H1 (cell line): ENCODE measurements at regions not wholly inside any gene's neighbourhood (a gene's known extent, or its start where the extent isn't known, plus 50 kb on each side); places are given as distances from the start of the nearest gene placed in this dataset.

Source experiments
- CTCF ChIA-PET: fragments of 300-600 bp; sonication (Branson Sonifier 250); formaldehyde crosslinking; loops from one replicate; lab custom pipeline; 2021; ENCODE audit not compliant: partially characterized antibody; lab: Charles Lee
- POLR2A ChIA-PET: fragments of 300-600 bp; sonication (Branson Sonifier 250); formaldehyde crosslinking; loops from one replicate; lab custom pipeline; 2021; ENCODE audit warnings: inconsistent platforms; ENCODE audit not compliant: partially characterized antibody; lab: Charles Lee
- DNase-seq, 2 experiments: peaks; one replicate each; pipeline versions ENCODE4 v3.0.0 to v3.0.0-alpha.2; 2010 to 2022; ENCODE audit warnings: low spot score in 2 of 2, low read depth in 1 of 2, mixed read lengths in 1 of 2
- FAIRE-seq: peaks from 2 replicates; lab custom pipeline; 2011; peaks lifted over from hg19 to GRCh38; lab: Jason Lieb, UNC
- H2AFZ ChIP-seq: 2 replicates; pipeline ENCODE4 v1.8.1; 2012; ENCODE audit warnings: low read length, inconsistent platforms
- H2AK5ac ChIP-seq: 2 replicates; pipeline ENCODE4 v1.6.1; 2013; ENCODE audit warnings: low read depth, low read length
- H2BK120ac ChIP-seq: replicated peaks from 2 replicates; pipeline ENCODE3; 2013; ENCODE audit warnings: low read depth, low read length, inconsistent platforms
- H2BK12ac ChIP-seq: 2 replicates; pipeline ENCODE4 v1.6.1; 2013; ENCODE audit warnings: low read depth, low read length
- H2BK15ac ChIP-seq: 2 replicates; pipeline ENCODE4 v1.6.1; 2013; ENCODE audit warnings: low read length
- H2BK20ac ChIP-seq: 2 replicates; pipeline ENCODE4 v1.6.1; 2013; ENCODE audit warnings: low read length
- H2BK5ac ChIP-seq: 2 replicates; pipeline ENCODE4 v1.6.1; 2013; ENCODE audit warnings: low read depth, low read length
- H3K14ac ChIP-seq: 2 replicates; pipeline ENCODE4 v1.6.1; 2013; ENCODE audit warnings: inconsistent platforms; ENCODE audit not compliant: insufficient read length
- H3K18ac ChIP-seq: 2 replicates; pipeline ENCODE4 v1.6.1; 2013; ENCODE audit warnings: low read length; ENCODE audit errors: extremely low read depth
- H3K23ac ChIP-seq: 2 replicates; pipeline ENCODE4 v1.6.1; 2013; ENCODE audit warnings: inconsistent platforms; ENCODE audit not compliant: insufficient read length
- H3K23me2 ChIP-seq: 2 replicates; pipeline ENCODE4 v1.6.1; 2013; ENCODE audit warnings: low read depth, low read length
- H3K27ac ChIP-seq: 2 replicates; pipeline ENCODE4 v1.6.1; 2011; ENCODE audit warnings: low read depth, low read length, inconsistent platforms
- H3K27me3 ChIP-seq, 4 experiments: replicated peaks in 1 of 4; 1 replicate in 1 of 4; 2 replicates in 3 of 4; pipeline versions ENCODE4 v1.6.1 to v1.8.1; 2011 to 2013; ENCODE audit warnings: low read length in 3 of 4, mild to moderate bottlenecking in 3 of 4, inconsistent platforms in 2 of 4, mixed read lengths in 2 of 4, moderate library complexity in 1 of 4; ENCODE audit not compliant: control insufficient read depth in 3 of 4, insufficient read depth in 3 of 4; ENCODE audit errors: extremely low read depth in 1 of 4
- H3K36me3 ChIP-seq, 4 experiments: 2 replicates each; pipeline versions ENCODE4 v1.6.1 to v1.8.1; 2011 to 2013; ENCODE audit warnings: mild to moderate bottlenecking in 4 of 4, low read length in 3 of 4, moderate library complexity in 2 of 4, control low read depth in 1 of 4, inconsistent platforms in 1 of 4; ENCODE audit not compliant: insufficient read depth in 4 of 4, control insufficient read depth in 2 of 4
- H3K4ac ChIP-seq: replicated peaks from 2 replicates; pipeline ENCODE3; 2013; ENCODE audit warnings: low read length, low read depth, mixed read lengths, inconsistent platforms; ENCODE audit not compliant: insufficient read length
- H3K4me1 ChIP-seq, 4 experiments: replicated peaks in 1 of 4; 1 replicate in 1 of 4; 2 replicates in 3 of 4; pipeline versions ENCODE4 v1.6.1 to v1.8.1; 2011 to 2013; ENCODE audit warnings: low read length in 3 of 4, inconsistent platforms in 2 of 4, mixed read lengths in 1 of 4; ENCODE audit not compliant: insufficient read depth in 4 of 4, control insufficient read depth in 3 of 4
- H3K4me2 ChIP-seq, 2 experiments: 2 replicates each; pipeline versions ENCODE4 v1.6.1 to v1.8.1; 2011 to 2013; ENCODE audit warnings: low read depth in 2 of 2, low read length in 2 of 2, control low read depth in 1 of 2, inconsistent platforms in 1 of 2, mild to moderate bottlenecking in 1 of 2; ENCODE audit not compliant: insufficient read depth in 1 of 2
- H3K4me3 ChIP-seq, 4 experiments: fragments of 200-600, 300-600 bp in 1 of 4; sonication (generic), shearing (Covaris generic), sonication (Bioruptor Twin) in 1 of 4; 2 replicates each; pipeline versions ENCODE4 v1.5.1 to v1.8.1; 2011 to 2016; ENCODE audit warnings: low read length in 4 of 4, low read depth in 3 of 4, control low read depth in 2 of 4, inconsistent platforms in 2 of 4, mild to moderate bottlenecking in 2 of 4, mixed read lengths in 1 of 4, moderate library complexity in 1 of 4; ENCODE audit not compliant: insufficient read depth in 2 of 4; ENCODE audit errors: extremely low read depth in 1 of 4
- H3K56ac ChIP-seq: replicated peaks from 2 replicates; pipeline ENCODE3; 2013; ENCODE audit warnings: low read depth, mild to moderate bottlenecking, mixed read lengths, low read length, inconsistent platforms; ENCODE audit not compliant: insufficient read length
- H3K79me1 ChIP-seq: 2 replicates; pipeline ENCODE4 v1.6.1; 2013; ENCODE audit warnings: low read depth, low read length, control low read depth
- H3K79me2 ChIP-seq, 2 experiments: 2 replicates each; pipeline versions ENCODE4 v1.6.1 to v1.8.1; 2012 to 2013; ENCODE audit warnings: low read length in 2 of 2, mild to moderate bottlenecking in 2 of 2, inconsistent platforms in 1 of 2; ENCODE audit not compliant: insufficient read depth in 2 of 2, control insufficient read depth in 1 of 2
- H3K9ac ChIP-seq, 4 experiments: replicated peaks in 1 of 4; 1 replicate in 1 of 4; 2 replicates in 3 of 4; pipeline versions ENCODE4 v1.6.1 to v1.8.1; 2011 to 2013; ENCODE audit warnings: low read depth in 3 of 4, low read length in 3 of 4, control low read depth in 2 of 4, mild to moderate bottlenecking in 2 of 4, moderate library complexity in 2 of 4, inconsistent platforms in 1 of 4; ENCODE audit errors: extremely low read depth in 1 of 4
- H3K9me3 ChIP-seq, 2 experiments: 2 replicates each; pipeline versions ENCODE4 v1.6.1 to v1.8.1; 2012 to 2013; ENCODE audit warnings: mild to moderate bottlenecking in 2 of 2, moderate library complexity in 2 of 2, control low read depth in 1 of 2, inconsistent platforms in 1 of 2, low read depth in 1 of 2, low read length in 1 of 2, mixed read lengths in 1 of 2; ENCODE audit not compliant: insufficient read depth in 2 of 2
- H4K20me1 ChIP-seq, 2 experiments: replicated peaks in 1 of 2; 2 replicates each; pipeline versions ENCODE3 to v1.8.1; 2011 to 2013; ENCODE audit warnings: inconsistent platforms in 2 of 2, low read length in 2 of 2, mild to moderate bottlenecking in 1 of 2; ENCODE audit not compliant: insufficient read depth in 2 of 2, control insufficient read depth in 1 of 2
- H4K5ac ChIP-seq: 2 replicates; pipeline ENCODE4 v1.6.1; 2013; ENCODE audit warnings: low read length, low read depth, mixed read lengths, inconsistent platforms; ENCODE audit not compliant: insufficient read length
- H4K8ac ChIP-seq: 2 replicates; pipeline ENCODE4 v1.8.0; 2013; ENCODE audit warnings: mild to moderate bottlenecking, moderate library complexity, low read length, inconsistent platforms; ENCODE audit not compliant: insufficient read depth; ENCODE audit errors: extremely low read depth
- H4K91ac ChIP-seq: replicated peaks from 2 replicates; pipeline ENCODE3; 2013; ENCODE audit warnings: low read length, mixed read lengths, inconsistent platforms; ENCODE audit not compliant: insufficient read length
- BACH1 ChIP-seq: IDR thresholded peaks from 2 replicates; pipeline ENCODE4 v1.6.1; 2012; ENCODE audit warnings: low read length, improper control_type of control experiment
- CBX8 ChIP-seq: fragments of 300-800, 300-1000 bp; sonication (generic); IDR thresholded peaks from 2 replicates; pipeline ENCODE4 v1.7.1; 2016; ENCODE audit warnings: low read depth, low read length, borderline replicate concordance
- HDAC6 ChIP-seq: IDR thresholded peaks from one replicate; pipeline ENCODE4 v1.7.1; 2012; ENCODE audit warnings: low read depth, mild to moderate bottlenecking, inconsistent platforms, low read length, moderate library complexity
- JUND ChIP-seq: IDR thresholded peaks from 2 replicates; pipeline ENCODE4 v1.6.1; 2011; ENCODE audit warnings: mild to moderate bottlenecking, improper control_type of control experiment, low read length
- KDM4A ChIP-seq: IDR thresholded peaks from one replicate; pipeline ENCODE4 v1.7.1; 2012; ENCODE audit warnings: low read depth, mild to moderate bottlenecking, moderate library complexity, low read length, inconsistent platforms; ENCODE audit not compliant: severe bottlenecking
- NRF1 ChIP-seq: IDR thresholded peaks from 2 replicates; pipeline ENCODE4 v1.6.1; 2011; ENCODE audit warnings: mild to moderate bottlenecking, low read depth, low read length, improper control_type of control experiment
- POLR2AphosphoS5 ChIP-seq: IDR thresholded peaks from 2 replicates; pipeline ENCODE4 v1.6.1; 2011; ENCODE audit warnings: low read depth, low read length
- POU5F1 ChIP-seq: IDR thresholded peaks from 2 replicates; pipeline ENCODE4 v1.6.1; 2011; ENCODE audit warnings: low read depth, mild to moderate bottlenecking, low read length, moderate library complexity
- RBBP5 ChIP-seq: IDR thresholded peaks from 2 replicates; pipeline ENCODE4 v1.7.1; 2012; ENCODE audit warnings: low read depth, mild to moderate bottlenecking, inconsistent platforms, low read length, moderate library complexity, borderline replicate concordance
- RFX5 ChIP-seq: IDR thresholded peaks from 2 replicates; pipeline ENCODE4 v1.6.1; 2011; ENCODE audit warnings: low read depth, low read length, improper control_type of control experiment, borderline replicate concordance
- SIN3A ChIP-seq, 2 experiments: IDR thresholded peaks in 1 of 2; conservative IDR thresholded peaks in 1 of 2; 2 replicates each; pipeline ENCODE4 v1.6.1; 2011 to 2012; ENCODE audit warnings: low read length in 2 of 2, improper control_type of control experiment in 1 of 2, low read depth in 1 of 2, mild to moderate bottlenecking in 1 of 2
- SP2 ChIP-seq: IDR thresholded peaks from 2 replicates; pipeline ENCODE4 v1.6.1; 2012; ENCODE audit warnings: mild to moderate bottlenecking, low read length, inconsistent platforms
- SRF ChIP-seq: IDR thresholded peaks from 2 replicates; pipeline ENCODE4 v1.6.1; 2011; ENCODE audit warnings: mild to moderate bottlenecking, low read depth, low read length, moderate library complexity
- TBP ChIP-seq: IDR thresholded peaks from 2 replicates; pipeline ENCODE4 v1.6.1; 2011; ENCODE audit warnings: low read depth, low read length, improper control_type of control experiment
- WGBS, 2 experiments: shearing (Covaris generic) in 1 of 2; methylation state at CpG; one replicate each; pipeline versions ENCODE4 v1.1.6 to v1.1.7; 2013 to 2015; ENCODE audit warnings: low lambda C conversion rate in 2 of 2, mixed read lengths in 2 of 2, inconsistent platforms in 1 of 2, low coverage in 1 of 2, missing lambda C conversion rate in 1 of 2; ENCODE audit not compliant: insufficient replicate concordance in 2 of 2, insufficient coverage in 1 of 2, insufficient read length in 1 of 2; ENCODE audit errors: extremely low coverage in 1 of 2, missing lambda C conversion rate in 1 of 2; 5-methylcytosine and 5-hydroxymethylcytosine counted together
- TF ChIP-seq, protein P1 (sequence below): IDR thresholded peaks from 2 replicates; pipeline ENCODE4 v1.6.1; 2011; ENCODE audit warnings: low read depth, mild to moderate bottlenecking, low read length; ENCODE audit not compliant: insufficient read depth

DNA sequence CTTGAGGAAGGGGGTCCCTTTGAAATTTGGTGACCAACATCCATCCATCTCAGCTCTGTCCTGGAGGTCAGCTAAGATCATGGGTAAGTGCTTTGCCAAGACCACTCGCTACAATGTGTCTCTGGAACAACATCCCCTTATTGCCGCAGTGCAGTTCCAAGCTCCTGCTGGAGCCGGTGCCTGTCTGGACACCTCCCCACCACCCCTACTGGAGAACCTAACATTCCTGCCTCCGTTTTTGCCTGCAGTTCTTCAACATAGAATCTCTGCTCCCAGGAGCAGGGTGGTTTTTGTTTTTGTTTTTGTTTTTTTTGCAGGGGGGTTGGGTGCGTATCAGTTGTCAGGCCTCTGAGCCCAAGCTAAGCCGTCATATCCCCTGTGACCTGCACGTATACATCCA, 51.2 kb upstream of the FXYD4 start:
- Histone ChIP-seq H3K14ac (no peak overlapping the region), H3K18ac (no peak overlapping the region), H3K4ac (no peak overlapping the region), H3K56ac (no peak overlapping the region), H2AK5ac (0 out of 2 replicates have a peak overlapping the region, but pooled peaks have one; percentile 39), H2BK20ac (no peak overlapping the region), H4K8ac (no peak overlapping the region), H3K9me3 (no peaks in the 10 kb centered on the region), H3K23me2 (peaks cover 8% of the 10 kb centered on the region), H3K79me1 (no peaks in the 10 kb centered on the region), H4K5ac (no peak overlapping the region), H3K4me1 (peaks cover 0 to 9% (median 2%) of the 10 kb centered on the region in 4 experiments; a peak in 3 of 7 replicates), H4K20me1 (no peaks in the 10 kb centered on the region), H2AFZ (no peak overlapping the region), H3K9ac (no peak overlapping the region), H3K27ac (no peak overlapping the region), H3K27me3 (no peaks in the 10 kb centered on the region), H3K4me3 (no peak overlapping the region), H2BK12ac (no peak overlapping the region), H4K91ac (no peak overlapping the region), H2BK120ac (no peak overlapping the region), H2BK5ac (no peak overlapping the region), H3K36me3 (no peaks in the 10 kb centered on the region), H3K79me2 (no peaks in the 10 kb centered on the region), H3K23ac (no peak overlapping the region), H2BK15ac (no peak overlapping the region), H3K4me2 (no peak overlapping the region)
- ChIA-PET CTCF (interaction anchor here (1.0 to 2.4 kb wide), 6 partner anchors 19 to 65 kb away, joined by 3 to 14 read pairs (median 4); no protein-coding TSS in a partner anchor), POLR2A (no interaction called here)
- no peak for DNase-seq
- no peak for FAIRE-seq
- WGBS, 2 experiments, result 91% methylated on average over 7 of the region's 7 CpGs; no CpG with 5 or more reads in 1 of the 2 experiments
- no peak for TF ChIP-seq JUND
- no peak for TF ChIP-seq BACH1
- no peak for TF ChIP-seq SP2
- no peak for TF ChIP-seq SRF
- TF ChIP-seq HDAC6, result no peak
- no peak for TF ChIP-seq KDM4A
- no peak for TF ChIP-seq POU5F1
- TF ChIP-seq, protein P1, sequence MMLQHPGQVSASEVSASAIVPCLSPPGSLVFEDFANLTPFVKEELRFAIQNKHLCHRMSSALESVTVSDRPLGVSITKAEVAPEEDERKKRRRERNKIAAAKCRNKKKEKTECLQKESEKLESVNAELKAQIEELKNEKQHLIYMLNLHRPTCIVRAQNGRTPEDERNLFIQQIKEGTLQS, result no peak
- TF ChIP-seq CBX8, result no peak
- no peak for TF ChIP-seq RFX5
- TF ChIP-seq POLR2AphosphoS5, result no peak
- TF ChIP-seq NRF1, result no peak
- no peak for TF ChIP-seq TBP
- no peak for TF ChIP-seq RBBP5
- TF ChIP-seq SIN3A (conservative IDR thresholded peaks at IDR 0.05 in 1 of 2, IDR thresholded peaks at IDR 0.05 in 1 of 2; ENCODE audit: low read depth in 1 of 2, low read length in 2 of 2), result no peak
